Mesendoderm (in vitro differentiated cells): ENCODE measurements at regions not wholly inside any gene's neighbourhood (a gene's known extent, or its start where the extent isn't known, plus 50 kb on each side); places are given as distances from the start of the nearest gene placed in this dataset.

Experiments used
- DNase-seq: peaks from one replicate; pipeline ENCODE4 v3.0.0; 2013
- H2AK5ac ChIP-seq: 2 replicates; pipeline ENCODE4 v1.6.1; 2013; ENCODE audit warnings: low read length, inconsistent platforms
- H2BK120ac ChIP-seq: 2 replicates; pipeline ENCODE4 v1.6.1; 2013; ENCODE audit warnings: low read depth, mild to moderate bottlenecking, low read length, moderate library complexity, mixed read lengths
- H2BK15ac ChIP-seq: replicated peaks from 2 replicates; pipeline ENCODE4 v1.6.1; 2013; ENCODE audit warnings: low read depth, mild to moderate bottlenecking, moderate library complexity
- H2BK5ac ChIP-seq: 2 replicates; pipeline ENCODE4 v1.6.1; 2013; ENCODE audit warnings: low read length, inconsistent platforms
- H3K18ac ChIP-seq: 2 replicates; pipeline ENCODE4 v1.6.1; 2013; ENCODE audit warnings: mild to moderate bottlenecking, low read length, mixed read lengths
- H3K23ac ChIP-seq: one replicate; pipeline ENCODE4 v1.6.1; 2013; ENCODE audit warnings: low read length
- H3K27ac ChIP-seq: 2 replicates; pipeline ENCODE4 v1.5.1; 2013; ENCODE audit warnings: low read depth, mild to moderate bottlenecking, inconsistent platforms, low read length, moderate library complexity
- H3K27me3 ChIP-seq: 2 replicates; pipeline ENCODE4 v1.6.1; 2013; ENCODE audit warnings: low read length, control low read depth, mild to moderate bottlenecking, inconsistent platforms; ENCODE audit not compliant: insufficient read depth, poor library complexity
- H3K36me3 ChIP-seq: 2 replicates; pipeline ENCODE4 v1.6.1; 2013; ENCODE audit warnings: low read length, inconsistent platforms; ENCODE audit not compliant: control insufficient read depth, insufficient read depth
- H3K4ac ChIP-seq: one replicate; pipeline ENCODE4 v1.6.1; 2013; ENCODE audit warnings: low read depth, mild to moderate bottlenecking, low read length, moderate library complexity
- H3K4me1 ChIP-seq: 2 replicates; pipeline ENCODE4 v1.6.1; 2013; ENCODE audit warnings: low read depth, low read length, inconsistent platforms; ENCODE audit not compliant: control insufficient read depth
- H3K4me2 ChIP-seq: 2 replicates; pipeline ENCODE4 v1.6.1; 2013; ENCODE audit warnings: low read length
- H3K4me3 ChIP-seq: 2 replicates; pipeline ENCODE4 v1.5.1; 2013; ENCODE audit warnings: mild to moderate bottlenecking, low read length
- H3K56ac ChIP-seq: one replicate; pipeline ENCODE4 v1.6.1; 2013; ENCODE audit warnings: low read length
- H3K79me1 ChIP-seq: 2 replicates; pipeline ENCODE4 v1.6.1; 2013; ENCODE audit warnings: low read length, inconsistent platforms
- H3K79me2 ChIP-seq: 2 replicates; pipeline ENCODE4 v1.6.1; 2013; ENCODE audit warnings: mild to moderate bottlenecking, low read length; ENCODE audit not compliant: control insufficient read depth, insufficient read depth
- H3K9ac ChIP-seq: 2 replicates; pipeline ENCODE4 v1.6.1; 2013; ENCODE audit warnings: low read length, inconsistent platforms
- H4K5ac ChIP-seq: one replicate; pipeline ENCODE4 v1.6.1; 2013; ENCODE audit warnings: low read length
- H4K8ac ChIP-seq: one replicate; pipeline ENCODE4 v1.6.1; 2013; ENCODE audit warnings: low read depth, mild to moderate bottlenecking, control low read depth, low read length, moderate library complexity
- WGBS: extraction: QIAGEN DNeasy Blood & Tissue Kit; methylation state at CpG from one replicate; pipeline ENCODE4 v1.1.7; 2013; ENCODE audit warnings: low lambda C conversion rate, missing lambda C conversion rate; ENCODE audit not compliant: insufficient coverage; ENCODE audit errors: extremely low coverage; 5-methylcytosine and 5-hydroxymethylcytosine counted together

GRCh38 chr14:56367416-56367815 is 212.2 kb upstream of the TMEM260 start:
- WGBS: no CpG with 5 or more reads among the region's 2 CpGs

DNA sequence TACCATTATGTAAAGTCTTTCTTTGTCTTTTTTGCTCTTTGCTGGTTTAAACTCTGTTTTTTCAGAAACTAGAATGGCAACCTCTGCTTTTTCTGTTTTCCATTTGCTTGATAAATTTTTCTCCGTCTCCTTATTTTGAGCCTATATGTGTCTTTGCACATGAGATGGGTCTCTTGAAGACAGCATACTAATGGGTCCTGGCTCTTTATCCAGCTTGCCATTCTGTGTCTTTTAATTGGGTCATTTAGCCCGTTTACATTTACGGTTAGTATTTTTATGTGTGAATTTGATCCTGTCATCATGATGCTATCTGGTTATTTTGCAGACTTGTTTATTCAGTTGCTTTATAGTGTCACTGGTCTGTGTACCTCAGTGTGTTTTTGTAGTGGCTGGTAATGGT is 207.9 kb upstream of the TMEM260 start:
- no peak overlapping the region for H3K56ac ChIP-seq
- no peak overlapping the region for H4K5ac ChIP-seq
- WGBS: no CpG with 5 or more reads among the region's 3 CpGs
- DNase-seq: no peak
- H3K18ac ChIP-seq: no peak overlapping the region
- no peaks in the 10 kb centered on the region for H3K4me1 ChIP-seq
- H4K8ac ChIP-seq: no peak overlapping the region
- H3K23ac ChIP-seq: no peak overlapping the region
- no peak overlapping the region for H3K4me3 ChIP-seq
- H3K9ac ChIP-seq: no peak overlapping the region
- H3K27me3 ChIP-seq: no peaks in the 10 kb centered on the region
- H3K79me1 ChIP-seq: no peaks in the 10 kb centered on the region
- H3K79me2 ChIP-seq: no peaks in the 10 kb centered on the region
- H2BK5ac ChIP-seq: no peak overlapping the region
- no peak overlapping the region for H2AK5ac ChIP-seq
- H3K27ac ChIP-seq: no peak overlapping the region
- H2BK120ac ChIP-seq: no peak overlapping the region
- H2BK15ac ChIP-seq: no peak overlapping the region
- H3K36me3 ChIP-seq: no peaks in the 10 kb centered on the region
- no peak overlapping the region for H3K4me2 ChIP-seq
- no peak overlapping the region for H3K4ac ChIP-seq

More at GRCh38 chr14:56367416-56367815, 212.2 kb upstream of the TMEM260 start:
- Histone ChIP-seq H3K4me2 (no peak overlapping the region), H3K9ac (no peak overlapping the region), H3K27ac (no peak overlapping the region), H2BK5ac (no peak overlapping the region), H3K4me1 (no peaks in the 10 kb centered on the region), H3K23ac (no peak overlapping the region), H3K27me3 (no peaks in the 10 kb centered on the region), H3K4ac (no peak overlapping the region), H2AK5ac (no peak overlapping the region), H3K79me2 (no peaks in the 10 kb centered on the region), H4K5ac (no peak overlapping the region), H3K79me1 (no peaks in the 10 kb centered on the region), H3K4me3 (no peak overlapping the region), H4K8ac (no peak overlapping the region), H2BK15ac (no peak overlapping the region), H3K36me3 (no peaks in the 10 kb centered on the region), H3K56ac (no peak overlapping the region), H2BK120ac (no peak overlapping the region), H3K18ac (no peak overlapping the region)
- DNase-seq: no peak

GRCh38 chr14:56374421-56374820 is 205.2 kb upstream of the TMEM260 start:
- Histone ChIP-seq H3K23ac (no peak overlapping the region), H3K4me1 (no peaks in the 10 kb centered on the region), H4K5ac (no peak overlapping the region), H3K27ac (no peak overlapping the region), H2BK120ac (no peak overlapping the region), H3K27me3 (no peaks in the 10 kb centered on the region), H3K4ac (no peak overlapping the region), H3K9ac (no peak overlapping the region), H4K8ac (no peak overlapping the region), H2AK5ac (no peak overlapping the region), H3K79me1 (no peaks in the 10 kb centered on the region), H2BK15ac (no peak overlapping the region), H3K4me2 (no peak overlapping the region), H3K56ac (no peak overlapping the region), H2BK5ac (no peak overlapping the region), H3K18ac (no peak overlapping the region), H3K36me3 (no peaks in the 10 kb centered on the region), H3K4me3 (no peak overlapping the region), H3K79me2 (no peaks in the 10 kb centered on the region)
- no CpG with 5 or more reads among the region's 1 CpG for WGBS
- no peak for DNase-seq

DNA sequence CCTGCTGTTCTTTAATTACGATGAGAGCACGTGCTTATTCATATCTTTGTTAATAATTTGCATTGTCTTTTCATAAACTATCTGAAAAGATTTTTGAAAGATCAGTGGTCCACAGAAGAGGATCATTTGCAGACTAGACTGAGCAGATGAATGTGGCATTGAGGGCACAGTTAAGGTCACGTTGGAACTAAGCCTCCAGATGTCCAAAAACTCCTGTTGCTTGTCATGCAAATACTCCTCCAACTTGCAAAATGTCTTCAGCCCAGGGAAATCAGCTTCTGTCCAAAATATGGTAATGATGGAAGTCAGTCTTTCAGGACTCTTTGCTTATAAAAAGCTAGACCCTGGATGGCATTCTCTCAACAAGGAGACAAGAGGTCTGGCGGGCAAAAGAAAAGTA is 201.6 kb upstream of the TMEM260 start:
- no peak overlapping the region for H2AK5ac ChIP-seq
- H2BK15ac ChIP-seq: no peak overlapping the region
- H4K5ac ChIP-seq: no peak overlapping the region
- H2BK5ac ChIP-seq: no peak overlapping the region
- no peak overlapping the region for H3K18ac ChIP-seq
- H3K23ac ChIP-seq: no peak overlapping the region
- DNase-seq: no peak
- no peak overlapping the region for H3K4me3 ChIP-seq
- no peak overlapping the region for H3K27ac ChIP-seq
- no peak overlapping the region for H4K8ac ChIP-seq
- H3K4me2 ChIP-seq: no peak overlapping the region
- no peak overlapping the region for H2BK120ac ChIP-seq
- H3K79me1 ChIP-seq: no peaks in the 10 kb centered on the region
- no peaks in the 10 kb centered on the region for H3K4me1 ChIP-seq
- H3K79me2 ChIP-seq: no peaks in the 10 kb centered on the region
- WGBS: no CpG with 5 or more reads among the region's 4 CpGs
- H3K36me3 ChIP-seq: no peaks in the 10 kb centered on the region
- no peak overlapping the region for H3K4ac ChIP-seq
- no peak overlapping the region for H3K56ac ChIP-seq
- H3K27me3 ChIP-seq: no peaks in the 10 kb centered on the region
- no peak overlapping the region for H3K9ac ChIP-seq

GRCh38 chr14:56378475-56378877 is 201.1 kb upstream of the TMEM260 start:
- H2AK5ac ChIP-seq: no peak overlapping the region
- H4K8ac ChIP-seq: no peak overlapping the region
- H3K79me1 ChIP-seq: no peaks in the 10 kb centered on the region
- H3K56ac ChIP-seq: no peak overlapping the region
- no peaks in the 10 kb centered on the region for H3K36me3 ChIP-seq
- H4K5ac ChIP-seq: no peak overlapping the region
- H3K4me2 ChIP-seq: no peak overlapping the region
- H3K79me2 ChIP-seq: no peaks in the 10 kb centered on the region
- H3K4ac ChIP-seq: no peak overlapping the region
- no peak overlapping the region for H2BK120ac ChIP-seq
- H3K4me3 ChIP-seq: no peak overlapping the region
- H2BK15ac ChIP-seq: no peak overlapping the region
- DNase-seq: no peak
- no peak overlapping the region for H3K9ac ChIP-seq
- no peaks in the 10 kb centered on the region for H3K27me3 ChIP-seq
- WGBS: no CpG with 5 or more reads among the region's 2 CpGs
- no peak overlapping the region for H3K18ac ChIP-seq
- H2BK5ac ChIP-seq: no peak overlapping the region
- H3K23ac ChIP-seq: no peak overlapping the region
- H3K4me1 ChIP-seq: no peaks in the 10 kb centered on the region
- no peak overlapping the region for H3K27ac ChIP-seq

- Histone ChIP-seq H2BK15ac (no peak overlapping the region), H4K5ac (no peak overlapping the region), H3K4ac (no peak overlapping the region), H3K4me3 (no peak overlapping the region), H3K9ac (no peak overlapping the region), H2AK5ac (no peak overlapping the region), H2BK120ac (no peak overlapping the region), H3K56ac (no peak overlapping the region), H4K8ac (no peak overlapping the region), H3K4me1 (no peaks in the 10 kb centered on the region), H3K27me3 (no peaks in the 10 kb centered on the region), H3K23ac (no peak overlapping the region), H2BK5ac (no peak overlapping the region), H3K36me3 (no peaks in the 10 kb centered on the region), H3K4me2 (no peak overlapping the region), H3K27ac (no peak overlapping the region), H3K18ac (no peak overlapping the region), H3K79me1 (no peaks in the 10 kb centered on the region), H3K79me2 (no peaks in the 10 kb centered on the region)
- no CpG with 5 or more reads among the region's 2 CpGs for WGBS
- no peak for DNase-seq
Observed at GRCh38 chr14:56379956-56380355, 199.6 kb upstream of the TMEM260 start.
